Uterus (tissue), 3 donors: ENCODE measurements at regions not wholly inside any gene's neighbourhood (a gene's known extent, or its start where the extent isn't known, plus 50 kb on each side); places are given as distances from the start of the nearest gene placed in this dataset.
"Not testable (repeated sequence)": the region's sequence is repeated elsewhere in the genome, so short reads cannot be mapped to it uniquely, and the experiment has no call there.

Source experiments
- DNase-seq, 2 donors: peaks; one replicate each; pipeline ENCODE4 v3.0.0-alpha.2; 2019 to 2020
- H3K27ac ChIP-seq, 2 donors: fragments of 200-600 bp; sonication (generic); 1 replicate in 1 of 2; 2 replicates in 1 of 2; pipeline ENCODE4 v1.5.1; 2016 to 2018
- H3K27me3 ChIP-seq, 2 donors: fragments of 200-600 bp; sonication (generic); one replicate each; pipeline ENCODE4 v1.5.1; 2018 to 2019; ENCODE audit warnings: control low read depth in 1 of 2
- H3K36me3 ChIP-seq, 2 donors: fragments of 200-600 bp; sonication (generic); one replicate each; pipeline ENCODE4 v1.5.1; 2019; ENCODE audit warnings: control low read depth in 1 of 2
- H3K4me1 ChIP-seq, 2 donors: fragments of 200-600 bp; sonication (generic); one replicate each; pipeline ENCODE4 v1.5.1; 2018 to 2019; ENCODE audit warnings: control low read depth in 1 of 2
- H3K4me3 ChIP-seq, 2 donors: fragments of 200-600 bp; sonication (generic); 1 replicate in 1 of 2; 2 replicates in 1 of 2; pipeline ENCODE4 v1.5.1; 2018 to 2019; ENCODE audit warnings: mild to moderate bottlenecking in 1 of 2
- H3K9me3 ChIP-seq, 2 donors: fragments of 200-600 bp; sonication (generic); one replicate each; pipeline ENCODE4 v1.5.1; 2019; ENCODE audit warnings: control low read depth in 1 of 2
- CTCF ChIP-seq, 4 experiments: fragments of 200-600 bp in 2 of 4; fragments of 450-650 bp in 2 of 4; sonication (generic) in 2 of 4; IDR thresholded peaks; one replicate each; pipeline ENCODE4 v1.5.1; 2016 to 2019; ENCODE audit warnings: antibody characterized with exemption in 4 of 4, mild to moderate bottlenecking in 2 of 4, moderate library complexity in 1 of 4
- POLR2A ChIP-seq, 2 donors: fragments of 450-650 bp; IDR thresholded peaks; one replicate each; pipeline ENCODE4 v1.6.1; 2016; ENCODE audit warnings: antibody characterized with exemption in 2 of 2, mild to moderate bottlenecking in 1 of 2, moderate library complexity in 1 of 2
- intact Hi-C: fragments of 100-400 bp; cut with DNase I; formaldehyde crosslinking; loops from one replicate; pipeline ENCODE4 v1.15.1; 2023; ENCODE audit warnings: low total_unique reads
- donor health status: DM: yes; HTN: yes; CAD: no.

GRCh38 chr10:27345455-27345920 lies 104.9 kb upstream of the ACBD5 start:
- DNase-seq, result no peak
- H3K9me3 ChIP-seq, result no peaks in the 10 kb centered on the region

GRCh38 chr10:27344568-27345454 lies 104.2 kb upstream of the ACBD5 start:
- Histone ChIP-seq H3K9me3 (no peaks in the 10 kb centered on the region), H3K4me3 (no peak overlapping the region), H3K27ac (no peak overlapping the region), H3K27me3 (no peaks in the 10 kb centered on the region), H3K4me1 (no peaks in the 10 kb centered on the region), H3K36me3 (no peaks in the 10 kb centered on the region)
- TF ChIP-seq CTCF (IDR thresholded peaks at IDR 0.05) (no peak), POLR2A (IDR thresholded peaks at IDR 0.05) (no peak)
- intact Hi-C loops, result no loop called here
- DNase-seq, result no peak

More at GRCh38 chr10:27345455-27345920, 104.9 kb upstream of the ACBD5 start:
- Histone ChIP-seq H3K4me1 (no peaks in the 10 kb centered on the region), H3K36me3 (no peaks in the 10 kb centered on the region), H3K27ac (no peak overlapping the region), H3K27me3 (no peaks in the 10 kb centered on the region), H3K4me3 (no peak overlapping the region)
- TF ChIP-seq CTCF (IDR thresholded peaks at IDR 0.05) (no peak), POLR2A (IDR thresholded peaks at IDR 0.05) (no peak)
- intact Hi-C loops, result no loop called here

GRCh38 chr10:27341001-27341400 lies 100.4 kb upstream of the ACBD5 start:
- H3K9me3 ChIP-seq, result no peaks in the 10 kb centered on the region
- intact Hi-C loops, result no loop called here
- H3K4me1 ChIP-seq, result no peaks in the 10 kb centered on the region
- H3K36me3 ChIP-seq, result no peaks in the 10 kb centered on the region
- no peaks in the 10 kb centered on the region for H3K27me3 ChIP-seq
- no peak overlapping the region for H3K27ac ChIP-seq
- no peak overlapping the region for H3K4me3 ChIP-seq
- DNase-seq, result no peak
- TF ChIP-seq POLR2A (IDR thresholded peaks at IDR 0.05) (no peak), CTCF (IDR thresholded peaks at IDR 0.05) (no peak)

- DNase-seq, H3K27ac ChIP-seq, H3K4me1 ChIP-seq, H3K4me3 ChIP-seq, H3K36me3 ChIP-seq, H3K9me3 ChIP-seq, H3K27me3 ChIP-seq, intact Hi-C loops: not testable (repeated sequence)
These were observed 94.6 kb upstream of the ACBD5 start for GRCh38 chr10:27335246-27335645.

- Histone ChIP-seq H3K27me3 (no peaks in the 10 kb centered on the region), H3K27ac (no peak overlapping the region), H3K36me3 (no peaks in the 10 kb centered on the region), H3K4me1 (no peaks in the 10 kb centered on the region), H3K9me3 (no peaks in the 10 kb centered on the region), H3K4me3 (no peak overlapping the region)
- no peak for TF ChIP-seq CTCF (IDR thresholded peaks at IDR 0.05)
- TF ChIP-seq POLR2A (IDR thresholded peaks at IDR 0.05), result no peak
- intact Hi-C loops, result no loop called here
- DNase-seq, result no peak
These were observed 89.5 kb upstream of the ACBD5 start for GRCh38 chr10:27330074-27330473.
